Esophagus (tissue), 2 donors: ENCODE measurements at regions not wholly inside any gene's neighbourhood (a gene's known extent, or its start where the extent isn't known, plus 50 kb on each side); places are given as distances from the start of the nearest gene placed in this dataset.

Experiments
- H3K27ac ChIP-seq, 2 donors: one replicate each; pipeline ENCODE4 v1.5.1; 2013; ENCODE audit warnings: low read depth in 2 of 2, mild to moderate bottlenecking in 2 of 2, inconsistent platforms in 1 of 2, low read length in 1 of 2, moderate library complexity in 1 of 2
- H3K27me3 ChIP-seq, 2 donors: one replicate each; pipeline ENCODE4 v1.6.1; 2013; ENCODE audit warnings: low read length in 2 of 2, control low read depth in 1 of 2, mild to moderate bottlenecking in 1 of 2; ENCODE audit not compliant: insufficient read depth in 2 of 2, control insufficient read depth in 1 of 2
- H3K36me3 ChIP-seq, 2 donors: one replicate each; pipeline ENCODE4 v1.6.1; 2013; ENCODE audit warnings: low read length in 1 of 2; ENCODE audit not compliant: control insufficient read depth in 2 of 2, insufficient read depth in 2 of 2
- H3K4me1 ChIP-seq, 2 donors: one replicate each; pipeline ENCODE4 v1.6.1; 2013; ENCODE audit warnings: low read length in 1 of 2; ENCODE audit not compliant: control insufficient read depth in 2 of 2, insufficient read depth in 2 of 2
- H3K4me3 ChIP-seq, 2 donors: one replicate each; pipeline ENCODE4 v1.5.1; 2013; ENCODE audit warnings: low read length in 2 of 2, mild to moderate bottlenecking in 2 of 2, low read depth in 1 of 2, moderate library complexity in 1 of 2
- H3K9me3 ChIP-seq, 2 donors: one replicate each; pipeline ENCODE4 v1.6.1; 2013; ENCODE audit warnings: mild to moderate bottlenecking in 2 of 2, low read depth in 1 of 2, low read length in 1 of 2, moderate library complexity in 1 of 2; ENCODE audit not compliant: control insufficient read depth in 2 of 2, insufficient read depth in 1 of 2
- WGBS, 2 donors: extraction: QIAGEN DNeasy Blood & Tissue Kit; methylation state at CpG; one replicate each; pipeline ENCODE4 v1.1.7; 2013; 5-methylcytosine and 5-hydroxymethylcytosine counted together
- donor health status: healthy with polysubstance abuse.
- donor health status: Bipolar disorder and iron deficiency.

GRCh38 chr10:26637521-26638275, 59.8 kb upstream of the PDSS1 start:
- no peaks in the 10 kb centered on the region for H3K4me1 ChIP-seq
- H3K27ac ChIP-seq: no peak overlapping the region
- peaks cover 2 to 4% of the 10 kb centered on the region in 2 donors for H3K9me3 ChIP-seq
- no peaks in the 10 kb centered on the region for H3K36me3 ChIP-seq
- H3K4me3 ChIP-seq: no peak overlapping the region
- 78% methylated on average over 19 of the region's 19 CpGs for WGBS, 2 donors
- H3K27me3 ChIP-seq: no peaks in the 10 kb centered on the region

- peaks cover 2 to 6% of the 10 kb centered on the region in 2 donors for H3K9me3 ChIP-seq
- H3K27me3 ChIP-seq: no peaks in the 10 kb centered on the region
- no peak overlapping the region for H3K27ac ChIP-seq
- WGBS, 2 donors: 91 to 92% methylated on average over 10 of the region's 10 CpGs
- H3K4me1 ChIP-seq: no peaks in the 10 kb centered on the region
- H3K36me3 ChIP-seq: no peaks in the 10 kb centered on the region
- H3K4me3 ChIP-seq: no peak overlapping the region
Measured at GRCh38 chr10:26640391-26640790, 57.1 kb upstream of the PDSS1 start.

GRCh38 chr10:26642896-26643653, 54.4 kb upstream of the PDSS1 start:
- H3K27me3 ChIP-seq: no peaks in the 10 kb centered on the region

GRCh38 chr10:26647602-26648244, 49.8 kb upstream of the PDSS1 start:
- H3K9me3 ChIP-seq: peaks cover 0 to 2% of the 10 kb centered on the region in 2 donors
- 90 to 91% methylated on average over 12 of the region's 12 CpGs for WGBS, 2 donors

More at GRCh38 chr10:26642896-26643653, 54.4 kb upstream of the PDSS1 start:
- 86 to 87% methylated on average over 31 to 32 of the region's 32 CpGs for WGBS, 2 donors
- Histone ChIP-seq H3K4me3 (no peak overlapping the region), H3K36me3 (no peaks in the 10 kb centered on the region), H3K27ac (no peak overlapping the region), H3K4me1 (no peaks in the 10 kb centered on the region), H3K9me3 (peaks cover 2 to 6% of the 10 kb centered on the region in 2 donors)

More at GRCh38 chr10:26647602-26648244, 49.8 kb upstream of the PDSS1 start:
- Histone ChIP-seq H3K36me3 (no peaks in the 10 kb centered on the region), H3K27me3 (no peaks in the 10 kb centered on the region), H3K27ac (no peak overlapping the region), H3K4me1 (no peaks in the 10 kb centered on the region), H3K4me3 (no peak overlapping the region)
